HG03520 (cell line): ENCODE measurements at regions not wholly inside any gene's neighbourhood (a gene's known extent, or its start where the extent isn't known, plus 50 kb on each side); places are given as distances from the start of the nearest gene placed in this dataset.

Source experiments
- ATAC-seq: cut with Tn5 transposase; IDR thresholded peaks from one replicate; pipeline ENCODE4 v1.9.1; 2021; ENCODE audit warnings: mild to moderate bottlenecking, moderate library complexity; ENCODE audit not compliant: unreplicated experiment

DNA sequence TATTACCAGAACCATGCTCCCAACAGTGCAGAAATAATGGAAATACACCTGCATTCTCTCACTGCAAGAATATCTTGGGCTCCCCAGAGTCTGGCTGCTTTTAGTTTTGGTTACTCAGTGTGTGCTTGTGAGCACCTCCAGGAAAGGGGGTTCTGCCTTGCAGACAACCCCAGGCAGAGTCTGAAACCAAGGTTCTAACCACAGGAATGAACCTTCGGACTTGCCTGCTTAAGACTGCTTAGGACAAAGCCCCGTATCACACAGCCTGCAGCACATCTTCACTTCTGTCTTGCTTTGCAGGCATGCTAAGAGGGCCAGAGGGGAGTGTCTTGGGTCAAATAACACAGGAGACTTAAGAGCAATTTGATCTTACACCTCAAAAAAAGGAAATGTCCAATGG is 94.8 kb upstream of the SPATA31C2 start:
- no peak for ATAC-seq

DNA sequence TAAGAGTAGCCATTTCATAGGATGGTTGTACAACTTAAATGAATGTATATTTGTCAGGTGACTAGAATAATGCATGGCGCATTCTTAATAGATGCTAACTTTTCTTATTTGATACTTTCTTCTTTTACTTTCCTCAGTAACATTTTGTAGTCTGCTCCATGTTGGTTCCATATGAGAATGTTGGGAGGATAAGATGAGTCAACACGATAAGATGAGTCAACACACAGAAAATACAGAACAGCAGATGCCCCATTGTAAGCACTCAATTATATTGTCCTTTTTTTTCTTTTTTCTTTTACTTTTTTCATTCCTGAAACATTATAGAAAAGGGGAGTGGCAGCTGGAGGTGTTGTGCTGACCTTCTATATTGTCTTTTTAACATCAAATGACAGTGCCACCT is 92.3 kb upstream of the SPATA31C2 start:
- ATAC-seq: no peak

DNA sequence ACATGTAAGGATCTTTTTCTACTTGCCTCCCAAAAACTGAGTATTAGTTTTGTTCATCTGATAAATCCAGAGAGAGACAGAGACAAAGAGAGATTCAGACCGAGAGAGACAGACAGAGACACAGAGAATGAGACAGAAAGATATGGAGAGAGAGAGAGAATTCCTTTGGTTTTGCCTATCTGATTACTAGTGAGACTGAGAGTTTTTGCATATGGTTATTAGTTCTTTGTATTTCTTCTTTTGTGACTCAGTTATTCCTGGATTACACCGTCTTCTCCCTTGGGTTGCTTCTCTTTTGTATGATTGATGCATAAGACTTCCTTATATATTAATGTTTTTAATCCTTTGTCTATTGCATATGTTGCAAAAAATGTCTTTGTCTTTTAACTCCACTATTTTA is 91.2 kb upstream of the SPATA31C2 start:
- no peak for ATAC-seq

DNA sequence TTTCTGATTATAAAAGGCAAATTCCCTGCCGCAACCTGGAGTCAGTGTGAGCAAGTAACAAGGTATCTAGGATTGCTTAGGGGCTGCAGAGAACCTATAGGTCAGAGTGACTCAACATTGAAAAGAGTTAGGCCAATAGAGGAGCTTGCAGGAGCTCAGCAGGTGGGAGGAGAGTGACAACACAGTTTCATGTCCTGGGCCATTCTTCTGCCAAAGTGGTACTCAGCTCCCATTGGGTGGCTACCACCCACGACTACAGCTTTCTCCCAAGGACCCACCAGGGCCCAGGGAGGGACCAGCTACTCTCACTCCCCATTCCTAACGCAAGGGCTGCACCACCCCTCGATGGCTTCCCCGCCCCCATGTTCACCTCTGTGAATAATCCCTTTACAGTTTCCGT is 86.7 kb upstream of the SPATA31C2 start:
- ATAC-seq: no peak

DNA sequence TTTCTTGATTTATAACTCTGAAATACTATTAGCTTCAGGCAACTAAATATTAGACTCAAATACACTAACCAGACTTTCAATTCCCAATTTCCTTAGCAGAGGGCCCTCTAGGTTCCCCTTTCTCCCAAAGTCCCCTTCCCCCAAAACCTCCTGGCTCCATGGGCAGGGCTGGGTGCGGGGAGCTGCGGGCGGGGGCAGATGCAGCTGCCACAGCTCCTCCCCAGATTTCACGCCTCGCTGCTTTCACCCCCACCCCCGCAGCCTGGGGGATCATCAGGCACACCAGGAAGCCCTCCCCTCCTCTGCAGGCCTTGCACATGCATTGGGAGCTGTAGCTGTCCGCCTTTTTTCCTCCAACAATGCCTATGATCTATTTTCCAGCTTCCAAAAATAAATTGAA is 82.8 kb upstream of the SPATA31C2 start:
- ATAC-seq: no peak

DNA sequence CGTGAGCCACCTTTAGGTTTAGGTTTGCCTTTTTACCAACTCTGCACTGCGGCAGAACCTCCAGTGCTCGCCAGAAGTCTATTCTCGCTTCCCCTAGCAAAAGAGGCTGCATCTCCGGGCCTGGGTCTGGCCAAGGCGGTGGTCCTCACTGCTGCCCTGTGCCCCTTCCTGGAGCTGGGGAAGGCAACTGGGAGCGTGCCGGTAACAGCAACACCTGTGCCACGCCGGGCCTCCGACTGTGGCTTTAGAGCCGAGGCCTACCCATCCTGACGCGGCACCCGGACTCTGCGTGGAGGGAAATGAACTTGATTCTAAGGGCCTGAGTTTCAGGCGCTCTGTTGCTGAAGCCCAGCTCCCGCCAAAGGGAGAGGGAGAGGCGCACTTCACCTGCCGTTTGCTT is 82.4 kb upstream of the SPATA31C2 start:
- no peak for ATAC-seq

DNA sequence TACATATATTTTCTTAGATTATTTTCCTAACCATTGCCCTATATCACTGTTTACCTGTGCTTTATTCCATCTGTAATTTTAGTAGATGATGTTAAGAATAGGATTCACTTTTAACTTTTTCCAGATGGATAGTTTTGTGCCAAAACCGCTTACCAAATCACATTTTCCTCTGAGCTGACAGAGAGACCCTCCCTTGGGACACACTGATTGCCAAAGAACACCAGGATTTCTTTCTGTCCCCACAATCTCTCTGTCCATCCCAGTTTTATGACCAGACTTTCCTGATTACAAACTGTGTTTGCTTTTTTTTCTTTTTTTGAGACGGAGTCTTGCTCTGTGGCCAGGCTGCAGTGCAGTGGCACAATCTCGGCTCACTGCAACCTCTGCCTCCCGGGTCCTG is 81.3 kb upstream of the SPATA31C2 start:
- no peak for ATAC-seq

DNA sequence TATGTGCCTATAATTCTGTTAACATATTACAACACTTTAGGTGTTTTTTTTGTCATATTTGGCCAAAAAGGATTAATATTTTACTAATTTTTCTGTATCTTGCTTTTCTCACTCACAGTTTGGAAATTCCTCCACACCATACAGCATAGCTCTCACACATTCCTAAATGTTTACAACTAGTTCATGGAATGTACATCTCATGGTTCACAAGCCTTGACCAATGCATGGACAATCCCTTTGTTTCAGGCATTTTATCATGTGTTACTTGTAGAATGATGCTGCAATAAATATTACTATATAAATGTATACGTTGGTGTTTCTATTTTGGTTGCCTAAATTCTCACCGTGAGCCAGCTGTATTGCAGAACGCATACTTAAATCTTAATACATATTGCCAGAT is 80.5 kb upstream of the SPATA31C2 start:
- ATAC-seq: no peak

DNA sequence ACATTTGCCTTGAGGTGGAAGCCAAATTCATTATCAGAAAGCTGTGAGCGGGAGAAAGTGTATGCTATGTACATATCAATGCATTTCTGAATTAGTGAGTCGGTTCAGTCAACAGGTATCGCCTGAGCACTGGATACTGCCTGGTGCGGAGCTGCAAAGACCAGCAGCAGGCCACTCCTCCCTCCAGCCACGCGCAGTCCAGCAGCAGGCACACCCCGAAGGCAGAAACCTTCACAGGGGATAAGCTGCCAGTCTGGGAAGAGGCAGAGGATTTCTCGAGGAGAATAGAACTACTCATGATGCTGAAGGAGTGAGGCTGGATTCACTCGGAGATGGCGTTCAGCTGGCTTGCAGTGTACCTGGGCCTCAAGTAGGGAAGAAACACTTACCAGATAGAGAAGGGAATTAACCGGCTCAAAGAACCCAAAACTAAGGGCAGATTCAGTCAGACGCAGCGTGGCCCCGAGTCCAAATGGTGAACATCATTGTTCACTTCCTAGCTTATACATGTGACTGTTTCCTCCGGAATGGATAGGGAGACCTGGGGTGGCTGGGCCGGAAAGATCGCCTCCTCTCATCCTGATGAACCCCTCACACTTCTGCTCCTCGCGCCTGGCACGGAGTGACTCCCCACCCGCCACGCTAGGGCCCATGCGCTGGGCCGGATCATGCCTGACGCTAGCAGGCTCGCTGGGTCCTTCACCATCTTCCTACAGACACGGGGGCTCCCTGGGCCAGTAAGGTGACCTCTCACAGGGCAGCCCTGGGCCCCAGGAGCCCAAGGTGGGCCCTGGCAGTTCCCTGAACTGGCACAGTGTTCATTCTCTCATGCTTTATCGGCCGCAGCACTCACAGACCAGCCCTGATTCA is 78.1 kb upstream of the SPATA31C2 start:
- ATAC-seq: no peak

DNA sequence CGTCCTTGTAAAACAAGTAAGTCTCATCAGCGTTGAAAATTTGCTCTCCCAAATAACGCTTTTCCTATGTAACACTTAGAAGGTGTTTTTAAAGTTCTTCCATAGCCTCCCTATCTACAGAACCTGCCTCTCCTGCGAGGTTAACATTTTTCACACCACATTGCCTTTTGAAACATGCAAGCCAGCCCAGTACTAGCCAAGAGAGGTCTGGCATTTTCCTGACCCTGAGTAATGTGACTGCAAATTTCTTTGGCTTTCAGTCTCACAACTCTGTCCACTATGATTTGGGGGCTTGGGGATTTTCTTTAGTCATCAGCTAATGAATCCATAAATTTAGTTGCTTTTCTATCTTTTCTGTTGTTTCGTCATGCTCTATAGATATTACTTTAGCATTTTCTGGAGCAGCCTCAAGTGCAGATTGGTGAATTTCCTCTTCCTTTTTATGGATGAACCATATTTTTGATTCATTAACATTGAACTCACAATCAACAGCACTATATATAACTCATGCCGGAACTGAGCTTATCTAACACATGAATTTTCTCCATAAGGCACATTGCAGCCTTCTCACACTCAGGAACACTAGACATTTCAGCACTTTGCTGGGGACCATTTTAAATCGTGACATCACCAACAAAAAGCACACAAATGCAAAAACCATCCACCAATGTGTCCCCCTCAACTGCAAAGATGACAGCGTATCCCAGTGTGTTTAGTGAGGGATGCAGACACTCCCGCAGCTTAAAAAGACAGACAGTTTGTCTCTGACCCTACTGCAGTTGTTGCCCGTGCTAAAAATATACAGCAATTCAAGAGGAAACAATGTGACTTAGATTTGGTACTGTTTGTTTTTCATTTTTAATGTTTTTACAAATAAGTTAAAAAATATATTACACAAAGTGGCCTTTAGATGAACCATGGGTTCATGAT is 77.2 kb upstream of the SPATA31C2 start:
- ATAC-seq: no peak

DNA sequence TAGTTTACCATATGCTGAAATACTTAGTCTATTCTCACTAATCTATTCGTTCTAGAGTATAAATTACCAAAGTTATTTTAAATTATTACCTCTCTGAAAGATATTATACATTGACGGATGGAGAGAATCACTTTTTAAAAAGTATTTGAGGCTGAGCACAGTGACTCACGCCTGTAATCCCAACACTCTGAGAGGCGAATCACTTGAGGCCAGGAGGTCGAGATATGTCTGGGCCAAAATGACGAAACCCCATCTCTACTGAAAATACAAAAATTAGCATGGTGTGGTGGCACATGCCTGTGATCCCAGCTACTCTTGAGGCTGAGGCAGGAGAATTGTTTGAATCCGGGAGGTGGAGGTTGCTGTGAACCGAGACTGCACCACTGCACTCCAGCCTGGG is 64.0 kb upstream of the SPATA31C2 start:
- no peak for ATAC-seq

DNA sequence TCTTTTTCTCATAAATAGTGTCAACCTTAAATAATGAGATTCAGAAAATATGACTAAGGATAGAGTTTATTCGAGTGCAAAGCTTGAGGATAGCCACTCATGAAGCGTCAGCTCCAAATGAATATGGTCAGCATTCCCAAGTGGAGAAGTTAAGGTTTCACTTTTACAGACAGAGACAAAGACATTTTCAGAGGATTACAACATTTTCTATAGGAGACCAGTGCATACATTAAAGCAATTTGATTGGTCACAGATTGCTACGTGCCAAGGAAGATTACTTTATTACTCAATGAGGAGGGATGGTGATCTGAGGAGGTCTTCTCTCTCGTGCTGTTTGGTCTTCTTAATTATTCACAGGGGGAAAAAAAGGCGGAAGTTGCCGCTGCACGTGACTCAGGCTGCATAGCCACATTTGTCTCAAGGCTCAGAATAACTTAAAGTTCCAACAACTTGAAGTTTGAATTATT is 60.1 kb upstream of the SPATA31C2 start:
- no peak for ATAC-seq

DNA sequence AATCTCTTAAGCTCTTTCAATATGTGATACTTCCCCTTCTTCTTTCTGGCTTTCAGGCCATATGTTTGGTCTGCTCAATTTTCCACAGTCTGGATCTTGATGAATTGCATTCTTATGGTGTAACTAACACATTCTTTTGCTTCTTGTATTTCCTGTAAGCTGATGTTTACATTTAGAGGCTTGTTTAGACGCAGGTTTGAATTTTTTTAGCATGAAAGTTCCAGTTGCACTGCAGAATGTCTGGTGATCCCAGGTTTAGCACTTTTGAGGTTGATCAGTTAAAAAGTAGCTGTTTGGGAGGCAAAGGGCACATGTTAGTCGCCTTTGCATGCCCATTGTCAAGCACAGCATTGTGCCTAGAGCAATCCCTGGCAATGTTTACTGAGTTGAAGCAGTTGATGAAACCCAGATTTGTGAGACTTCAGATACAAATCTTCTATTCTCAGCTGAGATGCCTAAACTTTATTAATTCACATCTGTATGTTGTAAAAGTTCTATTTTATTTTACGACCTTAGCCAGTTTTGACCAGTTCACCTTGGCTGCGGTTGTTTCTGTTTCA is 59.6 kb upstream of the SPATA31C2 start:
- no peak for ATAC-seq

DNA sequence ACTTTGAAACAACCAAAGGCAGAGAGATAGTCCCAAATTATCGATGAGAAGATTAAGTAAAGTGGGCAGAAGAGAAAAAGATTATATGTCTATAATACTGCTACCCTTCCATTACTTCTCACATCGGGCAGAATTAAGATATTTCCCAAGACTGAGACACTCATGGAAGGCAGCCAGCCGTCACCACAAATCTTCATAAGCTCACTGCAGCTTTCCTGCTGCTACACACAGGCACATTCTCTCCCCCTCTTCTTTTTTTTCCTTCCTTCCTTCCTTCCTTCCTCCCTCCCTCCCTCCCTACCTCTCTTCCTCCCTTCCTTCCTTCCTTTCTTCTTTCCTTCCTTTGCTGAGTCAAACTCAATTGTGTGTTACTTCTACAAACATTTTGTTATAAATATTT is 58.7 kb upstream of the SPATA31C2 start:
- ATAC-seq: no peak

DNA sequence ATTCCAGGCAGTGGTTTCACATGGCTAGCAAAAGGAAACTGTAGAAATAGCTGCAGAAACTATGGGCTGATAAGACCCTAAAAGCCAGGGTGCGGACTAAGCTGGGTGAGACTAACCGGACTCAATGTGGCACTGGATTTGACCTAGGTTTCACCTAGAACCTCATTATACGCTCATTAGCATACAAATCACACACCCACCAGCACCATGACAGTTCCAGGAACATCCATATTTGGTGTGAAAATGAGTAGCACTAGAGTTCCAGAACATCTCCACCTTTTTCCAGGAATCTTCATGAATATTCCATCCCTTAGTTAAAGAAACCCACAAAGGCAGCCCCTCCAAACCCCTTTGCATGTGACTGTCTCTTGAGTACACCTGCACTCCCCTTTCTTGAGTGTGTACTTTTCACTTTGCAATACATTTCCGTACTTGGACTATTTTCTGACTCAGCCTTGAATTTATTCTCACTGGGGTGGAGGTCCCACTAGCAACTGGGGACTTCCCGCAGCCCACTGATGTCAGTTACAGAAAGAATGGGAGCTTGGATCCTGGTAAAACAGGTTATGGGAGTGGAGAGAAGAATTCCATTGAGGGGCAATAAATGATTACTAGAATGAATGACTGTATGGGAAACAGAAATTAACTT is 58.0 kb upstream of the SPATA31C2 start:
- no peak for ATAC-seq

DNA sequence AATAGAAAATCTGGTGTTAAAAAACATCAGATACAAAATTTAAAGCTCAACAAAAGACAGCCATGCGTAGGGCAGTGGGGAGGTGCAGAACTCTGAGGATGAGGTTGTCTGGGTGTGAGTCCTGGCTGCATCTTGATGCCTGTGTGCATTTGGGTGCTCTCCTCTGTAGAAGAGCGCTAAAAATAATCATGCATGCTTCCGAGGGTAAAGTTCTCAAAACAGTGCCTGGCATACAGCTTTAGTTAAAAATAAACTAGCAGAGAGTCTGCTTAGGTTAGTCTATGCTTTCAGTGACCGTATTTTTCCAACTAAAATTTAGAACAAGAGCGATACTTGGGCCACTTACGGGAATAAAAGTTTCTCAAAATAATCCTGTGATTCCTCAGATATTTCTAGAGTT is 55.5 kb upstream of the SPATA31C2 start:
- no peak for ATAC-seq

DNA sequence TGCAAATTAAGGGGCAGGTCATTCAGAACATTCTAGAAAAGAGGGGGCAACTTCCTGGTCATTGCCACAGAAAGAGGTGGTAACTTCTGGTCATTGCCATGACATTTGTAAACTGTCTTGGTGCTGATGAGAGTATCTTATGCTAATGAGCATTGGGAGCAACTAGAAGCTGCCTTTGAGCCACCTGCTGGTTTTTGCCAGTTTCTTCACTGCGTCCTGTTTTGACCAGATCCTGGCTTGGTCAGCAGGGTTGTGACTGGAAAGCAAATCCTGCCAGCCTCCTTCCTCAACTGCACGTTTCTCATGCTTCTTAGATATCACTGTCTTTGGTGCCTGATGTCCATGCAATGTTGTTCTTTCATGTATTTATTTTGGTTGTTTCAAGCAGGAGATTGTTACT is 53.2 kb upstream of the SPATA31C2 start:
- ATAC-seq: no peak

DNA sequence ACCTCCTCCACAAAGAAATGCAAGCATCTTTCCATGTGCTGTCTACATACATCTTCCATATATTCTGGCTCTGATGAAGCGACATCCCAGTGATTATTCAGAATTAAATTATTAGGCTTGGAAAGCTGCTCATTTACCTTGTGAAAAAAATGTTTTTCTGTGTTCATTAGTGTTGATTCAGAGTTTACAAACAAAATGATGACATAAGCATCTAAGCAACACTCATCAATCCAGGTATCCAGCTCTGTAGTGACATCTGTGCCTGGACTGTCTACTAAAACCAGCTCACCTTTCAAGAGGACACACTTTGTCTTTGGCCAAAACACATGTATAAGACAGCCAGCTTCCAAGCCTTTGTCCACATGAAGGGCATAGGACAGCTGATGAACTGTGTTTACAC is 51.1 kb upstream of the SPATA31C2 start:
- no peak for ATAC-seq
